HG03045 (cell line): ENCODE measurements at regions not wholly inside any gene's neighbourhood (a gene's known extent, or its start where the extent isn't known, plus 50 kb on each side); places are given as distances from the start of the nearest gene placed in this dataset.

ENCODE experiments used
- ATAC-seq: cut with Tn5 transposase; IDR thresholded peaks from one replicate; pipeline ENCODE4 v1.9.1; 2021; ENCODE audit warnings: mild to moderate bottlenecking, moderate library complexity; ENCODE audit not compliant: unreplicated experiment

GRCh38 chr12:132408626-132409494 lies 79.5 kb upstream of the GALNT9 start:
- no peak for ATAC-seq

GRCh38 chr12:132407992-132408391 lies 78.6 kb upstream of the GALNT9 start:
- ATAC-seq, result no peak

GRCh38 chr12:132407451-132407961 lies 78.1 kb upstream of the GALNT9 start:
- ATAC-seq, result no peak

GRCh38 chr12:132406493-132407450 lies 77.4 kb upstream of the GALNT9 start:
- ATAC-seq, result no peak

- no peak for ATAC-seq
Observed at GRCh38 chr12:132405742-132406251, 76.4 kb upstream of the GALNT9 start.

DNA sequence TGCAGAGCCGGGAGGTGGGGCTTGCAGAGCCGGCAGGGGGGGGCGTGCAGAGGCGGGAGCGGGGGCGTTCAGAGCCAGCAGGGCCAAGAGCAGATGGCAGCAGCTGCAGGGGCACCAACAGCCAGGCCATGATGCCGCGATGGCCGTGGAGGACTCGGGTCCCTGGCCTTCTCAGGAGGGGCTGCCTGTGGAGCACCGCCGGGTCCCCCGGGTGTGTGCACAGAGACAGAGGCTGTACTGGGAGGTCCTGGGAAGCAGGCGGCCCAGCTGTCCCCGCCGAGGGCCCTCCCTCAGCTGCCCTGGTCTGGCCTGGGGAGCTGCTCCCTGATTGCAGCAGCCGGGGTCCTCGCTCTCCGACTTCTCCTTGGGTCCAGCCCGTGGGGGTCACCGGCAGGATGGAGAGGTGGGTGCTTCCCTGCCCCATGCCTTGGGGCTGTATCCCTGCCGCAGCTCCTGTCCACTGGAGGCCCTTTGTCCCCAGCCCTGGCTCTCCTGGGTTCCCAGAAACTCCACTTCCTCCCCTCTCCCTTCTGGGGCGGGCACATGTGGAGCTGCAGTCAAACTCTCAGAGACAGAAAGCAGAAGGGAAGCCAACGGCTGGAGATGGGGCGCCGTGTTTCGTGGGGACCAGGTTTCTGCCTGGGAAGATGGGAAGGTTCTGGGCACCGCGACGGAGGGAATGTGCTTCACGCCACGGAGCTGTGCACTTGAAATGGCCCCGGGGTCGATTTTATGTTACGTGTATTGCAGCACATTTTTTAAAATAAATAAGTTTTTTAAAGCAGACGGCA lies 75.8 kb upstream of the GALNT9 start:
- ATAC-seq, result no peak

DNA sequence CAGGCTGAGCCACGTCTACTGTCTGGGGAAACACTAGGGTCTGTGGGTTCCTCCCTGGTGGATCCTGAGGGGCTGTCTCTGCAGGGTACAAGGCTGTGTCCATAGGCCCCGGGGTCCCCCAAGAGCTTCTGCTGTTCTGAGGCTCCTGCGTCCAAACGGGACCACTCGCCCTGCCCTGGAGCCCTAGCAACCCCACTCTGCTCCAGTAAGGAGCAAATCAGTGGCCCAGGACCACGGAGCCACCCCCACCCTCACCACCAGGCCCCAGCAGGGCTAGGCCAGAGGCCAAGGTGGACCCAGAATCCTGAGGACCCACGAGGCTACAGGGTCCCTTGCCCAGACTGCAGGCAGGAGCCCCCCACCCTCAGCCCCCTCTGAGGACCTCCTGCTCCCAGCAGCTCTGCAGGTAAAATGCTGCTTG lies 75.1 kb upstream of the GALNT9 start:
- ATAC-seq, result no peak

- ATAC-seq, result no peak
Observed at GRCh38 chr12:132403636-132404434, 74.4 kb upstream of the GALNT9 start.

DNA sequence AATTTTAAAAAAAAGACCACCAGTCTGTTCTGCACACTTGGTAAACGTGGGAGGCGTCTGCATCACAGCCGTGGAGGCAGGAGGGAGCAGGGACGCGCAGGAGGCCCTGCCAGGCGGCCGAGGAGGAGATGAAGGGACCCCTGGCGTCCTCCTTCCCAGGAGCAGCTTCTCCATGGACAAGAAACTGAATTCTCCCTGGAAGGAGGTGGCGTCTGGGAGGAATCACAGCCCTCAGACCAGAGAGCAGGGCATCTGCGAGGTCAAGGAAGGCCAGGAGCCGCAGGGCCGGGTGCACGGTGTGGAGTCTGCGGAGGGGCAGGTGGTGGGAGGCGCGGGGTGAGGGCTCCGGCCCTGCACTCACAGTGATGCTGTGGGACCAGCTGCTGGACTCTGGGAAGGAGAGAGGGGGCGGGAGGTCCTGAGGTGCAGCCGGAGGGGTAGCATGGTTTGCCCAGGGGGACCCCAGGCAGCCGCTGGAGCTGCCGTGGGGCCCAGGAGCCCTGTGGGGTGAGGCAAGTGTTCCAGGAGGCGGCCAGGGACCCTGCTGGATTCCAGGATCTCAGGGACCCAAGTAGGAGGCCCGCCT lies 73.5 kb upstream of the GALNT9 start:
- ATAC-seq, result no peak

- no peak for ATAC-seq
Observed at GRCh38 chr12:132401982-132402381, 72.6 kb upstream of the GALNT9 start.

GRCh38 chr12:132400011-132400641 lies 70.7 kb upstream of the GALNT9 start:
- no peak for ATAC-seq

DNA sequence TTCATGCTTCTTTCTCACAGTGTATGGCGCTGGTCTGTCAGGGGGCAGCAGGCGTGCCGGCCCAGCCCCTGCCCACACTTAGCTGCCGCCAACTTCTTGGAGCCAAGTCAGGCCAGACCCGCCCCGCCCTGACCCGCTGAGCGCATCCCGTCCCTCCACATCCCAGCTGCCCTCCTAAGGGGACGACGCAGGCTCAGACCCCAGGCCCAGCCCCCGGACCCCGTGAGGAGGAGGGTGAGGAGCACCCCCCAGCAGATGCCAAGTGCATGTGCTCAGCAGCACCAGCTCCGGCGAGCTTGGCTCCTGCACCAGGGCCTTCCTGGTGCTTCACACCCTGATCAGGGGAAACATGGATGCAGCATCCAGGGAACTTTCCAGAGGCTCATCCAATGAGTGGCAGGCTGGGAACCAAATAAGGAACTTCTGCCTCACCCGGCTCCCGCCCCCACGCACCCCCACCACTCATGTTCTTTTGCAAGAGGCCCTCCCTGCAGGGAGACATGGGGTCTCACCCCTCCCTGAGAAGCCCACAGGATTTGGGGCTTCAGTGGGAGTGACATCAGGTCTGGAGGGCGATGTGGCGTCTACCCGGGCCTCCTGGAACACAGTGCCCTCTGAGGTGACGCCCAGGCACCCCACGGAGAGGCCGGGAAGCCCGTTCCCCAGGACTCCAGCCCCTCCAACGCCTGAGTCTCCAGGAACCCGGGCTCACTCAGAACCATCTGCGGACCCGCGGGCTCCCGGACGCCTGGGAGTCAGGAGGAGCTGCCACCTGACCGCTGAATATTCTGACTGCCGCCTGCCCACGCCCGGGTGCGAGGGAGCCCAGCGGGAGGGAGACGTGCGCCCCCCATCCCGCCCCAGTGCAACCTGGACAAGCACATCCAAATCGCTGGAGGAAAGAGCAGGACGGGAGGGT lies 70.0 kb upstream of the GALNT9 start:
- ATAC-seq, result no peak

DNA sequence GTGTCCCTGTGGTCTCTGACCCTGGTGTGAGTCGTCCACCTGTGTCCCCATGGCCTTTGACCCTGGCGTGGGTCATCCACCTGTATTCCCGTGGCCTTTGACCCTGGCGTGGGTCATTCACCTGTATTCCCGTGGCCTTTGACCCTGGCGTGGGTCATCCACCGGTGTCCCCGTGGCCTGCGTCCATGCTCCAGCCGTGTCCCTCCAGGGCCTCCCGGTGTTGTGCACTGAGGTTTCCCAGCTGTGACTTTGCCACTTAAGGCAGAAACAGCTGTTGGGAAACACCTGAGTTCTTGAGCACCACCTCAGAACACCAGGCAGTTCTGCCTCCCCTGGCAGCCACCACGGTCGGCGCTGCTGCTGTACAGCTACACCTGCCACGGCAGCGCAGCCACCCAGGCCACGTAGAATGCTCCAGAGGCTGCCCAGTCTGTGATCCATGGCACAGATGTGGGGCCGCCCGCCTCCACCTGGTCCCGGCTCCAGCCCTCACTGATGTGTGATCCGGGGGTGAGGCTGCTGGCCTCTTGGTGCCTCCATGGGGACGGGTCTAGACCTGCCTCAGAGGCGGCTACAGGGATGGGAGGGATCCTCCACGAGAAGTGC lies 69.1 kb upstream of the GALNT9 start:
- no peak for ATAC-seq

DNA sequence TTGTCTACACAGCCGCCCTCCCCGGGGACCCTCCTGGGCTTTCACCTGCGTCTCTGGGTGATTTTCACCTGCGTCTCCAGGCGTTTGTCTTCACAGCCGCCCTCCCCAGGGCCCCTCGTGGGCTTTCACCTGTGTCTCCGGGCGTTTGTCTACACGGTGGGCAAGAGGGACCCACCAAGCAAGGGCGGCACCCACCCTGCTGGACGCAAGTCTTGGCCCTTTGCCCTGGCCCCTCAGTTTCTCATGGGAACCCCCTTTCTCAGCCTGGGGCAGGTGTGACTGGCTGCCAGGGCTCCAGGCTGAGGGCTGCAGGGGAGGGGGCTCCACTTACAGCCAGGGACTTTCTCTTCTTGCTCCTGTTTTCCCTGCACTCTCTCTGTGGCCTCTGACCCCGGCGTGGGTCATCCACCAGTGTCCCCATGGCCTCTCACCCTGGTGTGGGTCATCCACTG lies 68.6 kb upstream of the GALNT9 start:
- no peak for ATAC-seq

DNA sequence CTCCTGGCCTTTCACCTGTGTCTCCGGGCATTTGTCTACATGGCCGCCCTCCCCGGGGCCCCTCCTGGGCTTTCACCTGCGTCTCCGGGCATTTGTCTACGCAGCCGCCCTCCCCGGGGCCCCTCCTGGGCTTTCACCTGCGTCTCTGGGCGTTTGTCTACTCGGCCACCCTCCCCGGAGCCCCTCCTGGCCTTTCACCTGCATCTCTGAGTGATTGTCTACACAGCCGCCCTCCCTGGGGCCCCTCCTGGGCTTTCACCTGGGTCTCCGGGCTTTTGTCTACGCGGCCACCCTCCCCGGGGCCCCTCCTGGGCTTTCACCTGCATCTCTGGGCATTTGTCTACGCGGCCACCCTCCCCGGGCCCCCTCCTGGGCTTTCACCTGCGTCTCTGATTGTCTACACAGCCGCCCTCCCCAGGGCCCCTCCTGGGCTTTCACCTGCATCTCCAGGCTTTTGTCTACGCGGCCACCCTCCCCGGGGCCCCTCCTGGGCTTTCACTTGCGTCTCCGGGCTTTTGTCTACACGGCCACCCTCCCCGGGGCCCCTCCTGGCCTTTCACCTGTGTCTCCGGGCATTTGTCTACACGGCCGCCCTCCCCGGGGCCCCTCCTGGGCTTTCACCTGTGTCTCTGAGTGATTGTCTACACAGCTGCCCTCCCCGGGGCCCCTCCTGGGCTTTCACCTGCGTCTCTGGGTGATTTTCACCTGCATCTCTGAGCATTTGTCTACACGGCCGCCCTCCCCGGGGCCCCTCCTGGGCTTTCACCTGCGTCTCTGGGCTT lies 68.0 kb upstream of the GALNT9 start:
- no peak for ATAC-seq

GRCh38 chr12:132396657-132397056 lies 67.3 kb upstream of the GALNT9 start:
- ATAC-seq, result no peak

DNA sequence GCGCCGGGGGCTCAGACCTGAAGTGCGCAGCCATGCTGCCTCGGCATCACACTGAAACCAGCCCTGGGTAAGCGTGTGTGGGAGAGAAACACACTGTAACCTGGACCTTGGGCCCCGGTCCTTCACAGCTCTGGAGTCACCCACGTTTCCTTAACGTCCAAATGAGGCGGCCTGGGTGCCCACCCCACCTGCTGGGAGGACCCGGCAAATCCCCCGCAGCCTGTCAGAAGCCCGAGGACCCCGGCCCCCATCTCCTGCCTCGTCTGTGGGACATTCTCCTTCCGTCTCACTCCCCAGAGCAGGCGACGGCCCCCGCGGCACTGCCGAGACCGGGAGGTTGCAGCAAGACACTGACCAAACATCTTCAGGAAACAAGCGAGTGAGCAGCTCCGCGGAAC lies 66.5 kb upstream of the GALNT9 start:
- ATAC-seq, result no peak
